DOHH2 (cell line): ENCODE measurements at regions not wholly inside any gene's neighbourhood (a gene's known extent, or its start where the extent isn't known, plus 50 kb on each side); places are given as distances from the start of the nearest gene placed in this dataset.

Source experiments
- H3F3A ChIP-seq: fragments of 200-600 bp; sonication (generic), shearing (Covaris generic); 2 replicates; pipeline ENCODE4 v1.6.0; 2016; ENCODE audit warnings: antibody characterized with exemption, mild to moderate bottlenecking; ENCODE audit not compliant: control insufficient read depth, insufficient read depth
- H3K27ac ChIP-seq: fragments of 200-600 bp; sonication (generic); 2 replicates; pipeline ENCODE4 v1.5.1; 2014; ENCODE audit warnings: low read depth, mild to moderate bottlenecking, low read length, moderate library complexity
- H3K27me3 ChIP-seq: fragments of 200-600 bp; sonication (generic); 2 replicates; pipeline ENCODE4 v1.6.1; 2014; ENCODE audit warnings: mild to moderate bottlenecking, low read length, mixed read lengths; ENCODE audit not compliant: control insufficient read depth
- H3K36me3 ChIP-seq: fragments of 200-600 bp; sonication (generic); 2 replicates; pipeline ENCODE4 v1.6.1; 2014; ENCODE audit warnings: mild to moderate bottlenecking, low read length, moderate library complexity, mixed read lengths; ENCODE audit not compliant: control insufficient read depth
- H3K4me1 ChIP-seq: fragments of 200-600 bp; sonication (generic); 2 replicates; pipeline ENCODE4 v1.6.1; 2014; ENCODE audit warnings: mild to moderate bottlenecking, low read length, mixed read lengths; ENCODE audit not compliant: control insufficient read depth
- H3K4me2 ChIP-seq: fragments of 200-600 bp; sonication (generic); 2 replicates; pipeline ENCODE4 v1.6.0; 2014; ENCODE audit warnings: mild to moderate bottlenecking, low read length, moderate library complexity
- H3K4me3 ChIP-seq: fragments of 200-600 bp; sonication (generic); 2 replicates; pipeline ENCODE4 v1.5.1; 2014; ENCODE audit warnings: mild to moderate bottlenecking, low read length, mixed read lengths
- H3K79me2 ChIP-seq: fragments of 200-600 bp; sonication (generic); 2 replicates; pipeline ENCODE4 v1.6.1; 2014; ENCODE audit warnings: mild to moderate bottlenecking, low read length, mixed read lengths; ENCODE audit not compliant: control insufficient read depth
- H3K9me2 ChIP-seq: fragments of 200-600 bp; sonication (generic); replicated peaks from 2 replicates; pipeline ENCODE4 v1.6.1; 2014; ENCODE audit warnings: mild to moderate bottlenecking, low read length, mixed read lengths; ENCODE audit not compliant: control insufficient read depth
- H3K9me3 ChIP-seq: fragments of 200-600 bp; sonication (generic); 2 replicates; pipeline ENCODE4 v1.6.1; 2014; ENCODE audit warnings: antibody characterized with exemption, low read length, mixed read lengths; ENCODE audit not compliant: control insufficient read depth, insufficient read depth
- H4K20me1 ChIP-seq: fragments of 200-600 bp; sonication (generic); 2 replicates; pipeline ENCODE4 v1.6.0; 2014; ENCODE audit warnings: low read depth, mild to moderate bottlenecking, antibody characterized with exemption, low read length, moderate library complexity; ENCODE audit not compliant: control insufficient read depth, insufficient read depth
- CTCF ChIP-seq: fragments of 200-600 bp; sonication (generic); IDR thresholded peaks from one replicate; pipeline ENCODE4 v1.5.1; 2014; ENCODE audit warnings: antibody characterized with exemption, mild to moderate bottlenecking, low read depth, low read length; ENCODE audit not compliant: poor library complexity, severe bottlenecking
- EZH2phosphoT487 ChIP-seq: fragments of 200-600 bp; sonication (generic); IDR thresholded peaks from 2 replicates; pipeline ENCODE4 v1.6.1; 2017; ENCODE audit warnings: borderline replicate concordance, mild to moderate bottlenecking, antibody characterized with exemption, low read length, moderate library complexity, mixed read lengths

GRCh38 chr10:78916227-78916626, 152.5 kb upstream of the ZMIZ1 start:
- Histone ChIP-seq H3K9me2 (no peaks in the 10 kb centered on the region), H3K4me1 (peaks cover 27% of the 10 kb centered on the region), H3K27me3 (peaks cover 22% of the 10 kb centered on the region), H3F3A (no peaks in the 10 kb centered on the region), H3K79me2 (no peaks in the 10 kb centered on the region), H3K36me3 (no peaks in the 10 kb centered on the region), H3K4me2 (no peak overlapping the region), H4K20me1 (0 out of 2 replicates have a peak, but pooled peaks cover 3% of the 10 kb centered on the region), H3K4me3 (no peak overlapping the region), H3K9me3 (no peaks in the 10 kb centered on the region), H3K27ac (no peak overlapping the region)
- TF ChIP-seq CTCF = no peak
- no peak for TF ChIP-seq EZH2phosphoT487

GRCh38 chr10:78919181-78919966, 149.4 kb upstream of the ZMIZ1 start:
- Histone ChIP-seq H3K27me3 (peaks cover 24% of the 10 kb centered on the region), H3K4me3 (no peak overlapping the region), H3F3A (no peaks in the 10 kb centered on the region), H3K79me2 (no peaks in the 10 kb centered on the region), H3K36me3 (no peaks in the 10 kb centered on the region), H3K9me2 (no peaks in the 10 kb centered on the region), H3K27ac (no peak overlapping the region), H3K4me2 (no peak overlapping the region), H3K9me3 (no peaks in the 10 kb centered on the region), H3K4me1 (peaks cover 11% of the 10 kb centered on the region), H4K20me1 (0 out of 2 replicates have a peak, but pooled peaks cover 3% of the 10 kb centered on the region)
- TF ChIP-seq EZH2phosphoT487 (no peak), CTCF (no peak)

- no peak overlapping the region for H3K27ac ChIP-seq
- no peak overlapping the region for H3K4me2 ChIP-seq
- H4K20me1 ChIP-seq = 0 out of 2 replicates have a peak, but pooled peaks cover 3% of the 10 kb centered on the region
- H3K9me3 ChIP-seq = no peaks in the 10 kb centered on the region
- no peaks in the 10 kb centered on the region for H3K9me2 ChIP-seq
- no peaks in the 10 kb centered on the region for H3K36me3 ChIP-seq
- no peaks in the 10 kb centered on the region for H3F3A ChIP-seq
- H3K27me3 ChIP-seq = peaks cover 24% of the 10 kb centered on the region
- TF ChIP-seq EZH2phosphoT487 = no peak
- TF ChIP-seq CTCF = no peak
- peaks cover 4% of the 10 kb centered on the region for H3K4me1 ChIP-seq
- H3K4me3 ChIP-seq = no peak overlapping the region
- no peaks in the 10 kb centered on the region for H3K79me2 ChIP-seq
Measured at GRCh38 chr10:78920011-78920410, 148.8 kb upstream of the ZMIZ1 start.
